HG02571 (cell line): ENCODE measurements at regions not wholly inside any gene's neighbourhood (a gene's known extent, or its start where the extent isn't known, plus 50 kb on each side); places are given as distances from the start of the nearest gene placed in this dataset.
"Not testable (repeated sequence)": the region's sequence is repeated elsewhere in the genome, so short reads cannot be mapped to it uniquely, and the experiment has no call there.

Source experiments
- ATAC-seq: cut with Tn5 transposase; IDR thresholded peaks from one replicate; pipeline ENCODE4 v1.9.1; 2021; ENCODE audit warnings: mild to moderate bottlenecking, moderate library complexity; ENCODE audit not compliant: unreplicated experiment

- ATAC-seq, result no peak
Observed at GRCh38 chr9:73095425-73095824, 56.2 kb upstream of the ANXA1 start.

DNA sequence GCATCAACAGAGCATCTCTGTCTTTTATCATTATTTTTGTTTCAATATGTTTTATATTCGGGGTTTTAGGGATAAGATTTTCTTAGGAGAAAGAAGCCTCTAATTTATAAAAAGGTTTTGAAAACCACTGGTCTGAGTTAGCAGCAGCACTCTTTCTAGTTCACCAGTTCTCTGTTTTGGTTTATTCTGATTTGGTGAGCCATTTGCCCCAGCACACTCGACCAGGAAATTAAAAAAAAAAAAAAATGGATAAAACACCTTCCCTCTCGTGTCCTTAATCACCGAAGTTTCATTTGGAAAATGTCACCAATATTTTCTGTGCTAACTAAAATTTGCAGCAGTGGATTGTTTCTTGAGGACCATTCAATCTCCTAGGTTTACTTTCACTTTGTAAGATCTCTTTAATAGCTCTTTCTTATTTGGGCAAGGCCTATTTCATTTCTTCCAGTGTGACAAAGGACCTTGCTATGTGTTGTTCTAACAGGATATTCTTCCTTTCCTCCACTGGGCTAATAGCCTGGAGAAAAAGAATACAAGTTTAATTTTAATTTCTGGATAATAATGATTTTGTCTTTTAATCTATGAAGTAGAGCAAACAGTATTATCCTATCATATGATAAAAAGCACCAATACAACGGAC is 57.8 kb upstream of the ANXA1 start:
- no peak for ATAC-seq

DNA sequence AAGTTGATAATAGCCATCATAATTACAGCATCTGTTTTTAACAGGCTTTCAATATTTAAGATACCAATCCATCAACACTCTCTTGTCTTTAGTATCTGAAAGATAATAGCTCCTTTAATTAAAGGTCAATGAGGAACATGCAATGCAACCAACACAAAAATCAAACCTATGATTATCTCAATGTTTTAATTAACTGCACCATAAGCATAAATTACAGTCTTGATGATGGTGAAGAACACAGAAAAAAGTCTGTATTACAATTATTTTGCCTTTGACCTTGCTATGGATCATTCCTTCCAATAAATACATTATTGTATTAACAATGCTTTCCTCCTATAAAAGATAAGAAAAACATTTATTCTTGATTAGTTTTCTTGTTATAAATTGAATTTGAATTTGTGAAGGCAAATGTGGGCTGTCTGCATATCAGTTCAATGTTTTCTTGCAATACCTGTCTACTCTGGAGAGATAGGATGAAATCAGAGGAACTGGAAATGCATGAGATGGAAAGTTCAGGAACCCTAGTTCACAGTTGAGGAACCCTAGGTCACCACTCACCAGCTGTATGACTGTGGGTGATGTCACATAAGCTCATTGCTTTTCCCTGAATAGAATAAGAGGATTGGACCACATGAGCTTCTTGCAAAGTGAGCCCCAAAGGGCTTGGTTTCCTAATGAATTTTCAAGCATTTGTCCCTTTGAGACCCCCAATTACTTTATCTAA is 58.5 kb upstream of the ANXA1 start:
- no peak for ATAC-seq

- no peak for ATAC-seq
Observed at GRCh38 chr9:73091909-73092308, 59.8 kb upstream of the ANXA1 start.

DNA sequence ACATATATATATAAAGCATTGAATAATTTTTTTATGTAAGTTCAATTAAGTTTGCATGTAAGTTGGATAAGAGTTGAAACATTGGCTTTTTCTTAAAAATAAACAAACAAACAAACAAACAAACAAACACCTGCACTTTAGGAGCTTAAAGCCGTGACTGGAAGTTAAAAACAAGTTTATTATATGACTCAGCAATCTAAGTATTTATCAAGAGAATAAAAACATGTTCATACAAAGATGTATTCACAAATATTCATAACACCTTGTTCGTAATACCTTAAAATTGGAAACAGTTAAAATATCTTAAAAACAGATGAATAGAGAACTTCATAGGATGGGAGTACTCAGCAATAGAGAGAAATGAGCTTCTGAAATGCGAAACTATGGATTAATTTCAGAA is 61.5 kb upstream of the ANXA1 start:
- no peak for ATAC-seq

- ATAC-seq, result no peak
Observed at GRCh38 chr9:73089304-73089985, 62.2 kb upstream of the ANXA1 start.

- not testable (repeated sequence) for ATAC-seq
Observed at GRCh38 chr9:73087876-73088275, 63.8 kb upstream of the ANXA1 start.

DNA sequence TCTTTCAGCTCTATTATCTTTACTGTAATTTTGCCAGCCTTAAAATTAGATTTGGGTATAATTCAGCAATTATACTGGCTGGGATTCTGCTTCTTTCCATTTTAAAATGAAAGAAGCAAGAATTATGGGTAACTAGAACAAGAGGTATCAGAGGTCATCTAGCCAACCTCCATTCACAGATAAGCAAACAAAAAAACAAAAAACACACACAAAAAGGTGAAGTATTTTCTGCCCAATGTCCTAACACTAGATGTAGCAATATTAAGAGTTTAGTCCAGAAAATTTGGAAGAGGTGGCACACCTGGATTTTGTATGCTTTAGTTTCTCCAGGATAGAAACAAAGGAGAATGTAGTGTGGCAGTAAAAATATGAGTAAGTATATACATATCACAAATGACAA is 68.1 kb upstream of the ANXA1 start:
- no peak for ATAC-seq

- ATAC-seq, result peak; percentile 79
Observed at GRCh38 chr9:73081979-73082657, 69.5 kb upstream of the ANXA1 start.

- ATAC-seq, result no peak
Observed at GRCh38 chr9:73080110-73080694, 71.5 kb upstream of the ANXA1 start.

- no peak for ATAC-seq
Observed at GRCh38 chr9:73079326-73079725, 72.3 kb upstream of the ANXA1 start.

DNA sequence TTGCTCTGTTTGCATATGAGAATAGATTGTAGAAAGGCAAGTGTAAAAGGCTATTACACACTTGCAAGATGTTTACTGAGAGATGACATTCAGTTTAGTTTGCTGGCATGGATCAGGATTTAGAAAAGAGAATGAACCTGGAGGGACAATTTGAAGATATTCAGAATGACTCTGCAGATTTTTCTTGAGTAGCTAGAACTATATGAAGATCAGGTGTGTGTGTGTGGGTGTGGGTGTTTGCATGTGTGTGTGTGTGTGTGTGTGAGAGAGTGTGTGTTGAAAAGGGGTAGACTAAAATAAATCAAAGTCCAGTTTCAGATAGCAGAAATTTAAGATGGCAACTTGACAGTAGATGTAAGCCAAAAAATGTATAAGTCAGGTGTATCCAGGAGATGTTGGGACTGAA is 74.0 kb upstream of the ANXA1 start:
- ATAC-seq, result no peak

GRCh38 chr9:73076970-73077369 is 74.7 kb upstream of the ANXA1 start:
- no peak for ATAC-seq

DNA sequence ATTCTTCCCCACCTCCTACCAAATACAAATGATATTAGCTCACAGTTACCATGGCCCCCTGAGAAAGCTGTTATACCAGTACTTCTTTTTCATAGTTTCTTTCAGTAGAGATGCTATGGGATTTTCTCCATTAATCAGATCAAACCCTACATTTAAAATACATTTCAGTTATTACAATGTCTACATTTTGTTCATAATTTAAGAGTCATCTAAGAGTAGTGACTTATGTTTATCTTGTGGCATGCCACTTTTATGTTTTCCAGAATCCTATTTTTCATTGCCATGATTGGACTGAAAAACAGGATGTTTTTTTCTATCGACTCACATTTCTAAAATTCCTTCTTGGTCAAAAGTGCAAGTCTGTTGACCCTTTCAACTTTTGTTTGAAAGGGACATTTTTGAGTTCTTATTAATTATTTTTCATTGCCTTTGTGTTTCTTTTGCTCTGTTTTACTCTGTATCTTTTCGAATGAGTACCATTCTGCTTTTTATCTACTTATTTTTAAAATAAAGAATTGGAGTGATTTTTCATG is 77.4 kb upstream of the ANXA1 start:
- ATAC-seq, result no peak

GRCh38 chr9:73073337-73074175 is 78.1 kb upstream of the ANXA1 start:
- ATAC-seq, result no peak

DNA sequence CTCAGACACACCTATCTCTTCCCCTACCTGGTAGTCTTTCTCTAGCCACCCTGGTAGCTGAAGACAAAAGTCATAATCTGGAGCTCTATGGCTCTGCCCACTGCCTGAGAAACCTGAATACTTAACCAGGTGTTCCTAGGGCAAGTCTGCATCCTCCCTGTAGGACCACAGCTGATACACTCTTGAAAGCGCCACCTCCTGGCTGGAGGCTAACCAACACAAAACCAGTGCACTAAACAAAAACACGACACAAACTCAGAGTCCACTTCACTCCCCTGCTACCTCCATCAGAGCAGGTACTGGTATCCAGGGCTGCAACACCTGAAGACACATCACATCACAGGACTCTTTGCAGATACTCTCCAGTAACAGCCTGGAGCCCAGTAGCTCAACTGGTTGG is 84.6 kb upstream of the ANXA1 start:
- ATAC-seq, result no peak

DNA sequence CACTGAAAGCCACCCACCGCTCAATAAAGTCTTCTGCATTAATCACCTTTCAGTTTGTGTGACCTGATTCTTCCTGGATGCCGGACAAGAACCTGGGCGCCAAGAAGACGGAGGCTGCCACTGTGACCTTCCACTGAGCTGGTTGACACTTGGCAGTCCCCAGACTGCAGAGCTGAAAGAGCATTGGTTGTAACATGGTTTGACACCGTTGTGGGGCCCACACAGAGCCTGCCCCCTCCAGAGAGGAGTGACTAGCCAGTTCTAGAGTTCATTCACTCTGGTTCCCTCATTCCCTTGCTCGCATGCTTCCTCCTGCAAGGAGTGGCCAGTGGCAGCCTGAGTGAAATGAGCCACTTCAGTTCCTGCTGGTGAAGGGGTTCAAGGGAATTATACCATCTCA is 86.2 kb upstream of the ANXA1 start:
- ATAC-seq, result no peak

GRCh38 chr9:73064315-73064714 is 87.3 kb upstream of the ANXA1 start:
- ATAC-seq, result no peak

DNA sequence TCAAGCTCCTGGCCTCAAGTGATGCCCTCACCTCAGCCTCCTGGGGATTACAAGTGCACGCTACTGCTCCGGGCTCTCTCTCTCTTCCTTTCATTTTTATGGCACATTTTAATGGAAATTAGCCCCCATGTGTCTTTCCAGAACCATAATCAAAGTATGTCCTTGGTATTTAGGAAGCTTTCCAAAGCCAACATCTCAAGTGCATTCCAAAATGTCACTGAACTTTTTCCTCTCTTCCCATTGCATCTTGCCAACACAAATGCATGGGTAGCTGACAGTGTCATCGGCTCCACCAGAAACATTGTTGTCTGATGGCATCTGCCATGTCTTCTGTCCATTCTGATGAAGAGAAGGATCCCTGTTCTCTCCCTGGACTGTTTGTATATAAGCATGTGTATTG is 90.5 kb upstream of the ANXA1 start:
- ATAC-seq, result no peak

- no peak for ATAC-seq
Observed at GRCh38 chr9:73059247-73059646, 92.4 kb upstream of the ANXA1 start.
